Prostate gland (tissue), 2 donors: ENCODE measurements at regions not wholly inside any gene's neighbourhood (a gene's known extent, or its start where the extent isn't known, plus 50 kb on each side); places are given as distances from the start of the nearest gene placed in this dataset.

Source experiments
- POLR2A ChIP-seq: fragments of 450-650 bp; IDR thresholded peaks from one replicate; pipeline ENCODE4 v1.6.1; 2016; ENCODE audit warnings: antibody characterized with exemption, mild to moderate bottlenecking
- POLR2AphosphoS5 ChIP-seq: sonication (generic); formaldehyde crosslinking; IDR thresholded peaks from one replicate; pipeline ENCODE4 v1.6.1; 2017; ENCODE audit warnings: antibody characterized with exemption
- TF ChIP-seq, protein P1 (sequence below), 4 experiments: fragments of 200-600 bp in 2 of 4; fragments of 450-650 bp in 2 of 4; sonication (generic) in 2 of 4; IDR thresholded peaks; 1 replicate in 3 of 4; 2 replicates in 1 of 4; pipeline ENCODE4 v1.5.1; 2016 to 2019; ENCODE audit warnings: antibody characterized with exemption in 4 of 4, mild to moderate bottlenecking in 2 of 4, moderate library complexity in 2 of 4

DNA sequence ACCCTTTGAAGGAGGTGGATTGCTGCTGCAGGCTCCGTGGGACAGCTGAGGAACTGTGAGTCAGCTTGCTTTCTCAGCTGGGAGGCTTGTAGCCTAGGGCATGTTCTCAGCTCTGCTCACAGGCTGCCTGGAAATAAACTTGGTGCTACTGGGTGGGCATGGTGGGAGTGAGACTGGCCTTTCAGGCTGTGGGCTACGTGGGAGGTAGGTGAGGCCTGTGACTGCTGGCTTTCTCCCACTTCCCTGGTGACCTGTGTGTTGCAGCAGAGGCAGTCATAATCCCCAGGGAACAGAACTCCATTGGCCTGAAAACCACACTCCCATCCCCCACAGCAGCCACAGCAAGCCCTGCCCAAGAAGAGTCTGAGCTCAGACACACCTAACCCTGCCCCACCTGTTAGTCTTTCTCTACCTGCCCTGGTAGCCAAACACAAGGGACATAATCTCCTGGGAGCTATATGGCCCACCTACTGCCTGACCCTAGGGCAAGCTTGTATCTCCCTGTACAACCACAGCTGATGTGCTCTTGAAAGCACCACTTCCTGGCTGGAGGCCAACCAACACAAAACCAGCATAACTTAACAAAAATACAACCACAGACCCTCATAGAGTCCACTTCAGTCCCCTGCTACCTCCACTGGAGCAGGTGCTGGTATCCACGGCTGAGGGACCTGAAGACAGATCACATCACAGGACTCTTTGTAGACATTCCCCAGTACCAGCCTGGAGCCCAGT, 236.5 kb downstream of the SQOR start:
- TF ChIP-seq, protein P1, sequence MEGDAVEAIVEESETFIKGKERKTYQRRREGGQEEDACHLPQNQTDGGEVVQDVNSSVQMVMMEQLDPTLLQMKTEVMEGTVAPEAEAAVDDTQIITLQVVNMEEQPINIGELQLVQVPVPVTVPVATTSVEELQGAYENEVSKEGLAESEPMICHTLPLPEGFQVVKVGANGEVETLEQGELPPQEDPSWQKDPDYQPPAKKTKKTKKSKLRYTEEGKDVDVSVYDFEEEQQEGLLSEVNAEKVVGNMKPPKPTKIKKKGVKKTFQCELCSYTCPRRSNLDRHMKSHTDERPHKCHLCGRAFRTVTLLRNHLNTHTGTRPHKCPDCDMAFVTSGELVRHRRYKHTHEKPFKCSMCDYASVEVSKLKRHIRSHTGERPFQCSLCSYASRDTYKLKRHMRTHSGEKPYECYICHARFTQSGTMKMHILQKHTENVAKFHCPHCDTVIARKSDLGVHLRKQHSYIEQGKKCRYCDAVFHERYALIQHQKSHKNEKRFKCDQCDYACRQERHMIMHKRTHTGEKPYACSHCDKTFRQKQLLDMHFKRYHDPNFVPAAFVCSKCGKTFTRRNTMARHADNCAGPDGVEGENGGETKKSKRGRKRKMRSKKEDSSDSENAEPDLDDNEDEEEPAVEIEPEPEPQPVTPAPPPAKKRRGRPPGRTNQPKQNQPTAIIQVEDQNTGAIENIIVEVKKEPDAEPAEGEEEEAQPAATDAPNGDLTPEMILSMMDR (IDR thresholded peaks at IDR 0.05), result no peak
- TF ChIP-seq POLR2A (no peak), POLR2AphosphoS5 (no peak)
